ENCODE measurements at regions not wholly inside any gene's neighbourhood (a gene's known extent, or its start where the extent isn't known, plus 50 kb on each side); places are given as distances from the start of the nearest gene placed in this dataset.

- ChIA-PET SMC1A (ENCODE audit: uncharacterized antibody, unreplicated experiment) (no interaction called here), RAD21 (ENCODE audit: unreplicated experiment) (no interaction called here), POLR2A (no interaction called here), CTCF (no interaction called here)
- no peak for DNase-seq (ENCODE audit: low read depth, low spot score)
- no TSS peak for BruUV-seq (replicated peaks)
- Histone ChIP-seq H3K9ac (ENCODE audit: control insufficient read depth, insufficient read depth, low read length) (no peak overlapping the region), H3K4me2 (ENCODE audit: control insufficient read depth, insufficient read depth) (no peak overlapping the region), H3K4me1 (ENCODE audit: control insufficient read depth, insufficient read depth, low read length) (no peaks in the 10 kb centered on the region), H2AFZ (ENCODE audit: control insufficient read depth, low read depth, low read length) (no peak overlapping the region), H3K9me3 (replicated peaks; ENCODE audit: control insufficient read depth, insufficient read depth, low read length) (no peaks in the 10 kb centered on the region), H4K20me1 (ENCODE audit: control insufficient read depth, insufficient read depth) (no peaks in the 10 kb centered on the region), H3K79me2 (ENCODE audit: control insufficient read depth, insufficient read depth, low read length) (no peaks in the 10 kb centered on the region), H3K36me3 (ENCODE audit: control insufficient read depth in 2 of 2, insufficient read depth in 2 of 2, low read length in 1 of 2) (no peaks in the 10 kb centered on the region), H3K27me3 (replicated peaks in 1 of 2; ENCODE audit: control insufficient read depth in 2 of 2, insufficient read depth in 2 of 2, low read length in 1 of 2) (no peaks in the 10 kb centered on the region), H3K27ac (ENCODE audit: control insufficient read depth, insufficient read depth) (no peak overlapping the region), H3K4me3 (no peak overlapping the region)
- ATAC-seq, result no peak
- TF ChIP-seq MEF2A (IDR thresholded peaks at IDR 0.05; ENCODE audit: insufficient read depth, low read depth, low read length) (no peak), E2F4 (IDR thresholded peaks at IDR 0.05; ENCODE audit: low read depth, low read length) (no peak), ZSCAN29 (IDR thresholded peaks at IDR 0.05) (no peak), PML (IDR thresholded peaks at IDR 0.05; ENCODE audit: low read length) (no peak), ETV6 (conservative IDR thresholded peaks at IDR 0.05 in 1 of 2, IDR thresholded peaks at IDR 0.05 in 1 of 2; ENCODE audit: borderline replicate concordance in 1 of 2, low read depth in 1 of 2) (no peak), TARDBP (IDR thresholded peaks at IDR 0.05; ENCODE audit: borderline replicate concordance) (no peak), ZNF622 (IDR thresholded peaks at IDR 0.05) (no peak), USF1 (IDR thresholded peaks at IDR 0.05; ENCODE audit: borderline replicate concordance, extremely low read length, insufficient read depth, low read depth, low read length) (no peak), YBX1 (IDR thresholded peaks at IDR 0.05) (no peak), TCF7 (IDR thresholded peaks at IDR 0.05; ENCODE audit: borderline replicate concordance) (no peak), SREBF1 (IDR thresholded peaks at IDR 0.05; ENCODE audit: low read length) (no peak), MEF2B (IDR thresholded peaks at IDR 0.05; ENCODE audit: partially characterized antibody, poor library complexity, severe bottlenecking) (no peak), RCOR1 (conservative IDR thresholded peaks at IDR 0.05; ENCODE audit: low read depth, low read length) (no peak), CBX3 (IDR thresholded peaks at IDR 0.05; ENCODE audit: borderline replicate concordance, low read depth) (no peak), E4F1 (IDR thresholded peaks at IDR 0.05; ENCODE audit: borderline replicate concordance, partially characterized antibody) (no peak), ELK1 (IDR thresholded peaks at IDR 0.05; ENCODE audit: low read depth, low read length) (no peak), NFYB (IDR thresholded peaks at IDR 0.05; ENCODE audit: insufficient read depth, low read depth, low read length) (no peak), IKZF2 (IDR thresholded peaks at IDR 0.05) (no peak)
- 0% methylated on average over 3 of the region's 3 CpGs for WGBS (ENCODE audit: insufficient coverage, insufficient replicate concordance, low lambda C conversion rate, missing lambda C conversion rate)
- no peak for FAIRE-seq
- in situ Hi-C loops (cut with MboI) (no loop called here), intact Hi-C loops (cut with micrococcal nuclease; ENCODE audit: unreplicated experiment) (no loop called here)
Observed at GRCh38 chr4:167614866-167615265, 380.6 kb upstream of the SPOCK3 start.

Measured in GM12878 (cell line).